Immature natural killer cell (primary cell): ENCODE measurements at regions not wholly inside any gene's neighbourhood (a gene's known extent, or its start where the extent isn't known, plus 50 kb on each side); places are given as distances from the start of the nearest gene placed in this dataset.
"Not testable (repeated sequence)": the region's sequence is repeated elsewhere in the genome, so short reads cannot be mapped to it uniquely, and the experiment has no call there.

Experiments used
- DNase-seq, 3 donors: peaks; one replicate each; pipeline ENCODE4 v3.0.0; 2022; ENCODE audit warnings: mixed read lengths in 1 of 3
- H3K27ac Mint-ChIP-seq, 6 donors: one replicate each; pipeline ENCODE4 v1.8.0; 2020; ENCODE audit warnings: mixed read lengths in 6 of 6, mild to moderate bottlenecking in 5 of 6, inconsistent platforms in 4 of 6, moderate library complexity in 3 of 6
- H3K27me3 Mint-ChIP-seq, 3 donors: one replicate each; pipeline ENCODE4 v1.8.0; 2020 to 2021; ENCODE audit warnings: low read depth in 3 of 3, mild to moderate bottlenecking in 3 of 3, mixed read lengths in 3 of 3, moderate library complexity in 3 of 3, inconsistent platforms in 1 of 3
- H3K36me3 Mint-ChIP-seq, 3 donors: one replicate each; pipeline ENCODE4 v1.8.0; 2020; ENCODE audit warnings: mixed read lengths in 3 of 3, inconsistent platforms in 2 of 3, mild to moderate bottlenecking in 2 of 3
- H3K4me1 Mint-ChIP-seq, 2 donors: one replicate each; pipeline ENCODE4 v1.8.0; 2020; ENCODE audit warnings: inconsistent platforms in 2 of 2, mild to moderate bottlenecking in 2 of 2, mixed read lengths in 2 of 2, moderate library complexity in 1 of 2
- H3K4me3 Mint-ChIP-seq, 5 donors: one replicate each; pipeline ENCODE4 v1.8.0; 2020; ENCODE audit warnings: mild to moderate bottlenecking in 5 of 5, mixed read lengths in 5 of 5, inconsistent platforms in 3 of 5, moderate library complexity in 3 of 5
- H3K9me3 Mint-ChIP-seq, 6 donors: one replicate each; pipeline ENCODE4 v1.8.0; 2020; ENCODE audit warnings: mild to moderate bottlenecking in 6 of 6, mixed read lengths in 6 of 6, inconsistent platforms in 4 of 6, moderate library complexity in 3 of 6

DNA sequence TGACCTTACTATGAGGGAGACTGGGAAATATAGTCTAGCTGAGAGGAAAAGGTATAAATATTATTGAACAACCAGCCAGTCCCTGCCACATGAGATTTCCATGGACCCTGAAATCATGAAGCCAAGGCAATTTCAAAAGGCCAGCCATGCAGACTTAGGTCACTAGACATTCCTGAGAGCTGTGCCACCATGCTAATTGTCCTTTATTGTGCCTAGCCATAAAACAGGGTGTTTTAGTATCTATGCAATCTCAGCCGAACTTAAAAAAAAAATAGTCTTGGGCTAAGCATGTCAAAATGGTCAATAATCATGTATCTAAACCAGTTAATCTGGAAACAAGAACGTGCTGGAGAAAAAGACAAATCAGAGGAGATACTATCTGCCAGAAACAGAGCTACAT, 269.5 kb downstream of the LNPK start:
- peaks cover 0 to 3% (median 0%) of the 10 kb centered on the region in 3 donors for H3K27me3 Mint-ChIP-seq
- H3K36me3 Mint-ChIP-seq = no peaks in the 10 kb centered on the region
- no peak for DNase-seq
- H3K4me1 Mint-ChIP-seq = no peaks in the 10 kb centered on the region
- peaks cover 0 to under 1% (median 0%) of the 10 kb centered on the region in 6 donors for H3K9me3 Mint-ChIP-seq
- no peak overlapping the region for H3K27ac Mint-ChIP-seq
- no peak overlapping the region for H3K4me3 Mint-ChIP-seq

DNA sequence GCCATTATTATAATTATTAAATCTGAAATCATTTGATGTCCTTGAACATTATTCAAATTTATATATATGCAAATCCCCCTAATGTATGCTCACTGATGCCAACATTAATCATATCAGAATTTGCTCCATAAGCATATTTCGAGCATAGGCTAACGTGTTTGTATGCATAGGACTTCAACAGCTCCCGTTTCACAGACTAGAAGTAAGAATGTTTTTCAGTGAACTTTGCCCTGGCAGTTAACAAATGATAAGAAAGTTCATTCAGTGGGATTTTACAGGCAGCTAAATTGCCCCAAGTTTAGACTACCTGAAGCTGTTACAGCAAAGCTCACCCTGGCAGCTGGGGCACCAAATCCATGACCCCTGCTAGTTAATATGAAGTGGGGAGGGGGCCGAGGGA, 272.0 kb downstream of the LNPK start:
- peaks cover 0 to 4% (median 3%) of the 10 kb centered on the region in 3 donors for H3K27me3 Mint-ChIP-seq
- no peak overlapping the region for H3K4me3 Mint-ChIP-seq

DNA sequence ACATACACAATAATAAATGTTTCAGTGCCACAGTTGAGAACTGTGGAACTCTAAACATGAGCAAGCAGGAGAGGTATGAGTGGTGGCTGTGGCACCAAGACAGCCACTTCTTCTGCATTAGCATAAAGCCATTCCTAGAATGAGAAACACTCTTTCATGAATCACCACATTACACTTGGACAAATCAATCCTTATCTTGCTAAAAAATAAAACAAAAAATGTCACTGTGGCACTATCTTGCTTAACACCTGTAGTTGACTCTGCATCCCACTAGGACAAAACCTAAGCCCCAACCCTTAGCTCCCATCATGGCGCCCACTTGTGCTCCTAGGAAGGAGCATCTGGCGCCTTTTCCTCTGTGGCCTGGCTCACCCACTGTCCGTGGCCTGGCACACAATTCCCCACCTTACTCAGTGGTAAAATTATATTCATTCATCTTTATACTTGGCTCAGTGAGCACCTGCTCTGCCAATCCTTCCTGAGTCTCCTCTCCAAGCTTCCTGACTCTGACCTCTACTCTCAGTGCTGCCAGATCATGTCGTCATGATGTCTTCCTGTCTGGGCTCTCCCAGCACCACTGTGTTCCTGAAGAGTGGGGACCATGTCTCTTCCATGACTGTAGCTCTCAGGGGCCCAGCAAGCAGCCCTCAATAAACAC, 272.9 kb downstream of the LNPK start:
- H3K27ac Mint-ChIP-seq = no peak overlapping the region
- H3K4me1 Mint-ChIP-seq = no peaks in the 10 kb centered on the region
- H3K27me3 Mint-ChIP-seq = peaks cover 0 to 6% (median 3%) of the 10 kb centered on the region in 3 donors
- no peak overlapping the region for H3K4me3 Mint-ChIP-seq
- H3K36me3 Mint-ChIP-seq = no peaks in the 10 kb centered on the region
- H3K9me3 Mint-ChIP-seq = no peaks in the 10 kb centered on the region
- no peak for DNase-seq

More for the DNA sequence above, 272.0 kb downstream of the LNPK start:
- no peak for DNase-seq
- H3K9me3 Mint-ChIP-seq = no peaks in the 10 kb centered on the region
- no peaks in the 10 kb centered on the region for H3K36me3 Mint-ChIP-seq
- H3K27ac Mint-ChIP-seq = no peak overlapping the region
- H3K4me1 Mint-ChIP-seq = no peaks in the 10 kb centered on the region

DNA sequence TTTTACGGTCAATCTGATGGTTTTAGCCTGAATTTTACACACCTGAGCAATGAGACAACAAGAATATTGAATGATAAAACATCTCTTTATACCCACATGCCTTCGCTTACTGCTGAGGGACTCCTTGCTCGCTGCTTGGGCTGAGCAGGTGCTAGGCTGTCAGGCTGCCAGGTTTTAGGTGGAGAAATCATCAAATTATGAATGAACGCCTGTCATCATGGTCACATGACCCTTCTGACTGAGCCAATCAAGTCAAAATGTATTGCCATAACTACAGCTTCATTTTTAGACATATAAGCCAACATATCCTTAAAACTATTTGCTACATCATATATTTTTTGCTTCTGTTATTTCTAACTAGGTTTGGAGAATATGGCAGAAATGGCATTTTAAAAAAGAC, 274.0 kb downstream of the LNPK start:
- H3K4me1 Mint-ChIP-seq = no peaks in the 10 kb centered on the region
- H3K36me3 Mint-ChIP-seq = no peaks in the 10 kb centered on the region
- DNase-seq = no peak
- no peak overlapping the region for H3K27ac Mint-ChIP-seq
- peaks cover 0 to 6% (median 3%) of the 10 kb centered on the region in 3 donors for H3K27me3 Mint-ChIP-seq
- no peak overlapping the region for H3K4me3 Mint-ChIP-seq
- H3K9me3 Mint-ChIP-seq = no peaks in the 10 kb centered on the region

DNA sequence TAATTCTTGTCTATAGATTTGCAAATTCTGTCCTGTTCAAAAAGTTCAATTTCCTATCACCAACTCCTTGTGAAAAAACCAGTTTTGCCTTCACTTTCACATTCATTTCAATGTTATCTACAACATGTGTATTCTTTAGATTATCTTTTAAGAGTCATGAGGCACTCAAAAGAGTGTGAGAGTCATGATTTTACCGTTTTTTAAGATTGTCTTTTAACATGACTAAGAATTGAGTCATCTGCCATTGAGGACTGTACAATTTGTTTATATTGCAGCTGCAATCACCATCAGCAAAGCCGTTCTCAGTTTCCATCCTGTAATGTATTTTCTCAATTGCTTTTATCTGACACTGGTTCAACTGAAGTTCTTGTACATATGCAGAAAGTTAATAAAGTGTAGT, 275.8 kb downstream of the LNPK start:
- Mint-ChIP-seq H3K27ac (no peak overlapping the region), H3K4me3 (no peak overlapping the region)

DNA sequence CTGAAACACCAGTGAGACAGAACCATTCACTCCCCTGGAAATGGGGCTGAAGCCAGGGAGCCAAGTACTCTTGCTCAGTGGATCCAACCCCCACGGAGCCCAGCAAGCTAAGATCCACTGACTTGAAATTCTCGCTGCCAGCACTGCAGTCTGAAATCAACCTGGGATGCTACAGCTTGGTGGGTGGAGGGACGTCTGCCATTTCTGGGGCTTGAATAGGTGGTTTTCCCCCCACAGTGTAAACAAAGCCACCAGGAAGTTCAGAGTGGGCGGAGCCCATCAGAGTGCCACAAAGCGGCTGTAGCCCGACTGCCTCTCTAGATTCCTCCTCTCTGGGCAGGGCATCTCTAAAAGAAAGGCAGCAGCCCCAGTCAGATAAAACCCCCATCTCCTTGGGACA, 292.8 kb downstream of the LNPK start:
- no peaks in the 10 kb centered on the region for H3K36me3 Mint-ChIP-seq
- H3K27me3 Mint-ChIP-seq = peaks cover 3 to 15% (median 4%) of the 10 kb centered on the region in 3 donors
- no peak for DNase-seq
- no peaks in the 10 kb centered on the region for H3K4me1 Mint-ChIP-seq
- no peak overlapping the region for H3K27ac Mint-ChIP-seq
- H3K9me3 Mint-ChIP-seq = peaks cover 0 to 5% (median 0%) of the 10 kb centered on the region in 6 donors
- no peak overlapping the region for H3K4me3 Mint-ChIP-seq

More for the DNA sequence above, 275.8 kb downstream of the LNPK start:
- Mint-ChIP-seq H3K36me3 (no peaks in the 10 kb centered on the region), H3K4me1 (no peaks in the 10 kb centered on the region), H3K27me3 (peaks cover 0 to 6% (median 3%) of the 10 kb centered on the region in 3 donors), H3K9me3 (no peaks in the 10 kb centered on the region)
- no peak for DNase-seq

DNA sequence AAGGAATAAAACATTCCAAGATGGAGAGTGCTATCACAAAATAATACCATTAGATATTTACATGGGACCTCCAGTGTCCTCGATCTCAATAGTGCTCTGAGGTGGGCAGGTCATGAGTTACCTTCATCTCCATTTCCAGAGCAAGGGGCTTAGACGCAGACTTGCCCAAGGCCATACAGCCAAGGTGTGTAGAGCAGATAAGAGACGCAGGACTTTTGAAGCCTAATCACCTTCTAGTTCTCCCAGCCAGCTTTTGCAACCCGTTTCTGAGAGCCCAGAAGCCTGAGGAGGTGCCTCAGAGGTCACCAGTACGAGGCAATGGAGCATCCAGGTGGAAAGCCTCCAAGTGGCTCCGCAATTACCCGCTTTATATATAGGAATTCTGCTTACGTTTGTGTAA, 294.7 kb downstream of the LNPK start:
- no peak overlapping the region for H3K4me3 Mint-ChIP-seq
- no peak overlapping the region for H3K27ac Mint-ChIP-seq
- no peaks in the 10 kb centered on the region for H3K36me3 Mint-ChIP-seq
- no peak for DNase-seq
- peaks cover 0 to 15% (median 2%) of the 10 kb centered on the region in 3 donors for H3K27me3 Mint-ChIP-seq
- peaks cover 0 to 5% (median 0%) of the 10 kb centered on the region in 6 donors for H3K9me3 Mint-ChIP-seq
- no peaks in the 10 kb centered on the region for H3K4me1 Mint-ChIP-seq

DNA sequence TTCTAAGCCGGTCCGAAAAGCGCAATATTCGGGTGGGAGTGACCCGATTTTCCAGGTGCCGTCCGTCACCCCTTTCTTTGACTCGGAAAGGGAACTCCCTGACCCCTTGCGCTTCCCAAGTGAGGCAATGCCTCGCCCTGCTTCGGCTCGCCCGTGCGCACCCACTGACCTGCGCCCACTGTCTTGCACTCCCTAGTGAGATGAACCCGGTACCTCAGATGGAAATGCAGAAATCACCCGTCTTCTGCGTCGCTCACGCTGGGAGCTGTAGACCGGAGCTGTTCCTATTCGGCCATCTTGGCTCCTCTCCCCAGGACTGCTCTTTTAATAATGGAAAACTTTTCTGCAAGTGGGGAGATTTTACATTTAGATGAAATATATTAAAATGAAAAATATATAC, 297.5 kb downstream of the LNPK start:
- H3K27ac Mint-ChIP-seq, H3K4me3 Mint-ChIP-seq, H3K9me3 Mint-ChIP-seq, H3K4me1 Mint-ChIP-seq, DNase-seq, H3K36me3 Mint-ChIP-seq: not testable (repeated sequence)
- peaks cover 0 to 10% (median 2%) of the 10 kb centered on the region in 3 donors for H3K27me3 Mint-ChIP-seq

DNA sequence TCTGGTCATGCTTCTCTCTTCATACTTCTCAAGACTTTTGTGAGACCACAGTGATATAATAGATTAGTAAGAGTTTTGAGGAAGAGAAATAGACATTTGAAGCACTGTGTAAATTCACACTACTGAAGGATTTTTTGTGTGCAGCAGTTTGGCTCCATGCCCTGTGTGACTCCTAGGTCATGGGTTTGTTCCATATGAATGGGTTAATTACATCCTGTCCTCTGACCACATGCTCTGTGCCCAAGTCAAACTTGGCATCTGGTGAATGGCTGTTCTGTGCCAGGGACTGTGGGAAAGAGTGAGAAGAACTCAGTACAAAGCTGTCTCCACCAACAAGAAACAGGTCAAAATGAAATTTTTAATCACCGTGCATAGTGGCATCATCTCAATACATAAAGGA, 304.0 kb downstream of the LNPK start:
- Mint-ChIP-seq H3K9me3 (no peaks in the 10 kb centered on the region), H3K4me3 (no peak overlapping the region), H3K27me3 (peaks cover 2 to 5% (median 4%) of the 10 kb centered on the region in 3 donors), H3K27ac (no peak overlapping the region), H3K4me1 (no peaks in the 10 kb centered on the region), H3K36me3 (no peaks in the 10 kb centered on the region)
- DNase-seq = no peak

DNA sequence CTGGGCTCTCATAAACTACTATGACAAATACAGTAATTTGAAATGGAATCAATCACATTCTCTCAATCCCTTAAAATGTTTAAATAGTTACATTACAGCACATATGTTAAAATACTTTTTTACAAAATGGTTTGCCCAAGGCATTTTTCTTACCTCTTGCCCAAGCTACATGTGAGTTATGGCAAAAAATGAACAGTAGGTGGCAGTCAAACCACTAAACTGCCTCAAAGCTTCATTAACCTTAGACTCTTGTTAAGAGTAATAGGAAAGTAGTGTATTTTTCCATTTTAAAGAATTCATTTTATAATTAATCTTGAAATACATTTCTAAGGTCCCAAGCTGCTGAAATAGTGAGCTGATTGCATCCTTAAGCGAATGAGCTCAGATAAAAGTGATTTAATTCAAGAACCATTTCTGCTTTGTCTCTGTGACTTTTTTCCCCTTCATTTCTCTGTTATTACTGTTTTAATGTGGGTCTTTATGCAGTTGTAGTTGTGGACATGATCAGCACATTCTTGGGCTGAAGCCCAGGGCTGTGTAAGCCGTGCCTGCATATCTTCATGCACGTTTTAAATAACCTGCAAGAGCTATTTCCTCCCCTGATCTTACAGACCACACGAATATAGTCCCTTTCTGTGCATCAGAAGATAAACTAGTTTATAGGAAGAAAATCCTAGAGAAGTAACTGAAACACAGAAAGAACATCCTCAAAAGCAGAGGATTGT, 311.8 kb downstream of the LNPK start:
- H3K4me1 Mint-ChIP-seq = no peaks in the 10 kb centered on the region
- peaks cover 0 to 14% (median 6%) of the 10 kb centered on the region in 3 donors for H3K27me3 Mint-ChIP-seq
- DNase-seq = peak; percentile 12 to 25 (median 22)
- H3K36me3 Mint-ChIP-seq = no peaks in the 10 kb centered on the region
- no peak overlapping the region for H3K4me3 Mint-ChIP-seq
- H3K27ac Mint-ChIP-seq = no peak overlapping the region
- no peaks in the 10 kb centered on the region for H3K9me3 Mint-ChIP-seq

DNA sequence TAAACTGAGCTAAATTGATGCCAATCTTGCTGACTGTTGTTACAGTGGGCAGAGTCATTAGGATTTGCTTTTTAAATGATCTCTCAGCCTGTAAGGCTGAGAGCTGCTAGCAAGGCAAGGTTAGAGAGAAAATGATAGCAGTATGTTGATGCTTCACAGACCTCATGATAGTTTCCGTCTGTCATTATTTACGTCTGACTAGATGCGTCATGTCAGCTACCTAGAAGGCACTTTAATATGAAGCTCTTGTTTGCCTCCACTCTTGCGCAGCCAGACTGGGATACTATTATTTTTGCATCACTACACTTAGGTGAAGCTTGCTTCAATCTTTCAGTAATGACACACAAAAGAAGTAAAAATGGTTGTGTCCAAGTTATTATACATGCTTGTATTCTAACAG, 313.8 kb downstream of the LNPK start:
- H3K4me3 Mint-ChIP-seq = no peak overlapping the region

DNA sequence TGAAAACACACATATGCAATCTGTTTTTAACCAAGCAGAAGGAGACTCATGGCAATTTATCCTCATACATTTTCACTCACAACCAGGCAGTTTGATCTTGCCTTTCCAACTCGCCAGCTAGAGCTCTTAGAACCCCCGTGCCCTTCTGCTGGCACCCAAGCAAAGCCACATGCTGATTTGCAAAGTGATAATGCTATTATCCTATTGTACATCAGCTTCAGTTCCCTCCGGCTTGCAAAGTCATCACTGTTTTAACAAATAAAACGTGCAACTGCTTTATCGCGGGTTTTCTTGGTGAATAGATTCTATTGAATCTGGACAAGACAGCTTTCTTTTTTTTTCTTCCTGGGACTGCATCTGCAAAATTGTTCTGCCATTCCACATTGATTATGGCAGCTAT, 314.6 kb downstream of the LNPK start:
- Mint-ChIP-seq H3K36me3 (no peaks in the 10 kb centered on the region), H3K27ac (no peak overlapping the region), H3K27me3 (peaks cover 0 to 10% (median 4%) of the 10 kb centered on the region in 3 donors), H3K4me3 (no peak overlapping the region), H3K4me1 (no peaks in the 10 kb centered on the region), H3K9me3 (no peaks in the 10 kb centered on the region)
- DNase-seq = no peak

More for the DNA sequence above, 313.8 kb downstream of the LNPK start:
- no peaks in the 10 kb centered on the region for H3K9me3 Mint-ChIP-seq
- peaks cover 0 to 10% (median 4%) of the 10 kb centered on the region in 3 donors for H3K27me3 Mint-ChIP-seq
- H3K4me1 Mint-ChIP-seq = no peaks in the 10 kb centered on the region
- no peaks in the 10 kb centered on the region for H3K36me3 Mint-ChIP-seq
- no peak for DNase-seq
- H3K27ac Mint-ChIP-seq = no peak overlapping the region

DNA sequence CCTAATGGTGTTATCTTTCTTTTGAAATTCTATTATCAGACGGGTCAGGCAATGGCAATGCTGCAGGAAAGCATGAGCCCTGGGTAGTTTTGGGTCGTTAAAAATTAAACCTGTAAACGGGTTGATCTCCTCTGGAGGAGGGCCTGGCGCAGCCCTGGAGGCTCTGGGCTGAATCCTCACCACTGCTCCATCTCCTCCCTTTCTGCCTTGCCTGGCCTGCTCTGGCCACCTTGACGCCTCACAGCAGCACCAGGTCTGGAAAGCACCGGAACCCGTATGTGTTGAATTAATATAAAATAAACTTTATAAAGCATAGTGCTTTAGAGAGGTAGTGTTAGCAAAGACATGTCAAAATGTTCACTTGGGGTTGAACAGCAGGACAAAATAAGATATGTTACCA, 316.1 kb downstream of the LNPK start:
- no peak for DNase-seq
- Mint-ChIP-seq H3K4me3 (no peak overlapping the region), H3K27me3 (peaks cover 1 to 9% (median 4%) of the 10 kb centered on the region in 3 donors), H3K4me1 (no peaks in the 10 kb centered on the region), H3K27ac (no peak overlapping the region), H3K9me3 (no peaks in the 10 kb centered on the region), H3K36me3 (no peaks in the 10 kb centered on the region)

DNA sequence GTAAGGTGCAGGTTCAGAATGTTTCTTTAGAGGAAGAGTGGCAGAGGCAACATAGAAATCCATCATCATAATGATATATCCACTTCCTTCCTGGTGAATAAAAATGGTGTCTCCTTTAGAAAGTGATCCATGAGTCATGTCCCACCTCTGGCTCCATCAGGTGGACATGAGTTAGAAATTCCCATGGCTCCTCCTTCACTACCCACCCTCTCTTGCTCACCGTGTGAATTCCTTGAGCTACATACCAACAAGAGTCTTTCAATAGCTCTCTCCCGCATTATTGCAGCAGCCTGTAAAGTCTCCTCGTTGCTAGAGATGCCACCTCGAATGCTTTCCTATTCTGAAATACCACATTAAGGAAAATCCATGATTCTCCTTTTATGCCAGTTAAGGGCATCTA, 317.6 kb downstream of the LNPK start:
- Mint-ChIP-seq H3K4me1 (no peaks in the 10 kb centered on the region), H3K4me3 (no peak overlapping the region), H3K36me3 (no peaks in the 10 kb centered on the region), H3K27me3 (peaks cover 1 to 15% (median 5%) of the 10 kb centered on the region in 3 donors), H3K9me3 (no peaks in the 10 kb centered on the region), H3K27ac (no peak overlapping the region)
- no peak for DNase-seq
